Thoracic aorta (tissue), 2 donors: ENCODE measurements at regions not wholly inside any gene's neighbourhood (a gene's known extent, or its start where the extent isn't known, plus 50 kb on each side); places are given as distances from the start of the nearest gene placed in this dataset.

Source experiments
- ATAC-seq: fragments of 150-250 bp; one replicate; pipeline ENCODE4 v1.8.0; 2017; ENCODE audit warnings: low read depth; ENCODE audit not compliant: insufficient number of reproducible peaks, low FRiP score
- DNase-seq: peaks from one replicate; pipeline ENCODE4 v3.0.0-alpha.2; 2020; ENCODE audit warnings: low spot score
- H3K27ac ChIP-seq, 2 donors: fragments of 200-600 bp; sonication (generic); 1 replicate in 1 of 2; 2 replicates in 1 of 2; pipeline ENCODE4 v1.5.1; 2016; ENCODE audit warnings: mild to moderate bottlenecking in 2 of 2, moderate library complexity in 2 of 2
- H3K27me3 ChIP-seq: fragments of 200-600 bp; sonication (generic); replicated peaks from 2 replicates; pipeline ENCODE4 v1.6.0; 2016; ENCODE audit warnings: mild to moderate bottlenecking; ENCODE audit not compliant: insufficient read depth
- H3K36me3 ChIP-seq: fragments of 200-600 bp; sonication (generic); one replicate; pipeline ENCODE4 v1.5.1; 2016
- H3K4me1 ChIP-seq, 2 donors: fragments of 200-600 bp; sonication (generic); 1 replicate in 1 of 2; 2 replicates in 1 of 2; pipeline versions ENCODE4 v1.5.1 to v1.6.0; 2016; ENCODE audit warnings: low read depth in 2 of 2, mild to moderate bottlenecking in 1 of 2; ENCODE audit not compliant: control insufficient read depth in 1 of 2
- H3K4me3 ChIP-seq: fragments of 200-600 bp; sonication (generic); 2 replicates; pipeline ENCODE4 v1.5.1; 2016; ENCODE audit warnings: mild to moderate bottlenecking
- H3K9me3 ChIP-seq: fragments of 200-600 bp; sonication (generic); 2 replicates; pipeline ENCODE4 v1.5.1; 2016
- TF ChIP-seq, protein P1 (sequence below): fragments of 200-600 bp; sonication (generic); IDR thresholded peaks from one replicate; pipeline ENCODE4 v1.5.1; 2019; ENCODE audit warnings: antibody characterized with exemption

DNA sequence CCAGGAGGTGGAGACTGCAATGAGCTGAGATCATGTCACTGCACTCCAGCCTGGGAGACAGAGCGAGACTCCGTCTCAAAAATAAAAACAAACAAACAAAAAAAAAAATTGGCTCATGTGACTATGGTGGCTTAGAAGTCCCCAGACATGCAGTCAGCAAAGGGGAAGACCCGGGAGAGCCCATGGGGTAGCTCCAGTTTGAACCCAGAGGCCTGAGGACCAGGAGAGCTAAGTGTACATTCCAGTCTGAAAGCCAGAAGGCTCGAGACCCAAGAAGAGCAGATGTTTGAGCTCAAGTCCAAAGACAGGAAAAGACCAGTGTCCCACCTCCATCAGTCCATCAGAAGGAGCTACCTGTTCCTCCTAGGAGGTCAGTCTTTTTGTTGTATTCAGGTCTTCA is 175.2 kb downstream of the TSHZ3 start:
- Histone ChIP-seq H3K4me1 (no peaks in the 10 kb centered on the region), H3K27me3 (no peaks in the 10 kb centered on the region), H3K4me3 (no peak overlapping the region), H3K9me3 (no peaks in the 10 kb centered on the region), H3K36me3 (no peaks in the 10 kb centered on the region), H3K27ac (no peak overlapping the region)
- DNase-seq (no peak), ATAC-seq (no peak)
- TF ChIP-seq, protein P1, sequence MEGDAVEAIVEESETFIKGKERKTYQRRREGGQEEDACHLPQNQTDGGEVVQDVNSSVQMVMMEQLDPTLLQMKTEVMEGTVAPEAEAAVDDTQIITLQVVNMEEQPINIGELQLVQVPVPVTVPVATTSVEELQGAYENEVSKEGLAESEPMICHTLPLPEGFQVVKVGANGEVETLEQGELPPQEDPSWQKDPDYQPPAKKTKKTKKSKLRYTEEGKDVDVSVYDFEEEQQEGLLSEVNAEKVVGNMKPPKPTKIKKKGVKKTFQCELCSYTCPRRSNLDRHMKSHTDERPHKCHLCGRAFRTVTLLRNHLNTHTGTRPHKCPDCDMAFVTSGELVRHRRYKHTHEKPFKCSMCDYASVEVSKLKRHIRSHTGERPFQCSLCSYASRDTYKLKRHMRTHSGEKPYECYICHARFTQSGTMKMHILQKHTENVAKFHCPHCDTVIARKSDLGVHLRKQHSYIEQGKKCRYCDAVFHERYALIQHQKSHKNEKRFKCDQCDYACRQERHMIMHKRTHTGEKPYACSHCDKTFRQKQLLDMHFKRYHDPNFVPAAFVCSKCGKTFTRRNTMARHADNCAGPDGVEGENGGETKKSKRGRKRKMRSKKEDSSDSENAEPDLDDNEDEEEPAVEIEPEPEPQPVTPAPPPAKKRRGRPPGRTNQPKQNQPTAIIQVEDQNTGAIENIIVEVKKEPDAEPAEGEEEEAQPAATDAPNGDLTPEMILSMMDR = no peak

DNA sequence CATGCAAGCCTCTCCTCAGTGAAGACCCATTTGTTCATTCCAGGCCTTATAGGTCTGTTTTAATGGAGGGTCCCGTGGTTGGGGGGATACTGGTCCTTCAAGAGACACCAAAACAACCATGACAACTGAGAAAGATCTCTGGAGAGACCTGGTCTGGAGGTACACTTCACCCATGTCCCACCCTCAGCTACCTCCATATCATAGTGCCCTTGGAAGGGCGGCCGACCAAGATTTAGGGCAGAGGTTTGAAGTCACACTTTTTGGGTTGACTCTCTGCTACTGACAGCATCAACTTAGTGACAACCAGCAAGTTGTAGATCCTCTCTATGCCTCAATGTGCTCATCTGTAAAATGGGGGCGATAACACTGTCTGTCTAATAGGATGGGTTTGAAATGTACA is 177.3 kb downstream of the TSHZ3 start:
- Histone ChIP-seq H3K4me3 (no peak overlapping the region), H3K4me1 (no peaks in the 10 kb centered on the region), H3K36me3 (no peaks in the 10 kb centered on the region), H3K27ac (no peak overlapping the region), H3K27me3 (no peaks in the 10 kb centered on the region), H3K9me3 (no peaks in the 10 kb centered on the region)
- TF ChIP-seq, protein P1 = no peak
- ATAC-seq (no peak), DNase-seq (no peak)

DNA sequence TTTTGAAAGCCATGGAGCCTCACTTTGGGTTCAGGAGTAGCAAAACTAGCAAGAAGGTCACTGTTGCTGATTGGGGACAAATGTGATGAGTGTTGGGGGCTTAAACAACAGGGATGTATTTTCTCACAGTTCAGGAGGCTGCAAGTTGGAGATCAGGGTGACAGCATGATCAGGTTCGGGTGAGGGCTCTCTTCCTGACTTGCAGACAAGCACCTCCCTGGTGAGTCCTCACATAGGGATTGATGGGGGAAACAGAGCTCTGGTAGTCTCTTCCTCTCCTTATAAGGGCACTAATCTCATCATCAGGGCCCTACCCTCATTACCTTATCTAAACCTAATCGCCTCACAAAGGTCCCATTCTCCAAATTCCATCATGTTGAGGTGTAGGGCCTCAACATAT is 179.2 kb downstream of the TSHZ3 start:
- no peak for DNase-seq

DNA sequence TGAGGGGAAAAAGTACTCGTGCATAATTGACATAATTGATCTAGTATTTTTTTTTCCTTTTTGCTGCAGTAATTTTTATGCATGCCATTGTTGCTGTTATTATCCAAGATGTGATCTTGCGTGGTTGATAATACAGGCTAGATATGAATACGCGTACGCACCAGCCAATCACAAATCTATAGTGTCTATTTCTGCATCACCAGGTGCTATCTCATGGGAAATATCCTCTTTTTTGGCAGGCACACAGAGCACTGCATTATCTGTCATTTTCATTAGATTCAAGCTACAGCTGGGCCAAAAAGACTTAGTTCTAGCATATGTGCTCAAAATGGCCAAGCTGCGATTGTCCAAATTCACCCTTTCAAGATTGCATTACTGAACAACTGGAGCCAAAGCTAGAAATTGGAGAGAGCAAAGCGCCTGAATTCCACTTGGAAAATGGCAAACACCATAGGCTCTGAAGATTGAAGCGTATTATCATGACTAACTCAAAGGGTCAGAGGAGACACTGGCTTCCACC is 181.1 kb downstream of the TSHZ3 start:
- H3K36me3 ChIP-seq = no peaks in the 10 kb centered on the region
- no peak for ATAC-seq
- no peaks in the 10 kb centered on the region for H3K9me3 ChIP-seq
- no peak overlapping the region for H3K27ac ChIP-seq
- no peak for DNase-seq
- TF ChIP-seq, protein P1 = no peak
- H3K27me3 ChIP-seq = no peaks in the 10 kb centered on the region
- H3K4me1 ChIP-seq = no peaks in the 10 kb centered on the region
- H3K4me3 ChIP-seq = no peak overlapping the region

More for the DNA sequence above, 179.2 kb downstream of the TSHZ3 start:
- TF ChIP-seq, protein P1 = no peak
- Histone ChIP-seq H3K27me3 (no peaks in the 10 kb centered on the region), H3K4me3 (no peak overlapping the region), H3K36me3 (no peaks in the 10 kb centered on the region), H3K9me3 (no peaks in the 10 kb centered on the region), H3K4me1 (no peaks in the 10 kb centered on the region), H3K27ac (no peak overlapping the region)
- no peak for ATAC-seq

DNA sequence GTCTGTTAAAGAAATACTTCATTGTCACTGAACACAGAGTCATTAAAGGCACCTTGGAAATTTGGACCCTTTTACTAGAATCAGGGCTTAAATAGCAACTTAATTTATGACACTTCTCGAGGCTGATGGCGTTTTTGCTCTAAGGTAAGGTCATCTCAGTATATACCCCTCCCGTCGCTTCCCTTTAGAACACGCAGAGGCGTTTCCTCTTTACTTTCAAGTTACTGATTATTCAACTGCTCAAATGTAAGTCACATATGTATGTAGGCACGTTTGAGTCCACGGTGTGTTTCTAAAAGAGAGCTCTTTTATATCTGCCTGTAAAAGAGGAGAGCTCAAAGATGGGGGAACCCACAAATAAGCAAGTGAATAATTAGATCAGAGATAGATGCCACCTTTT is 181.5 kb downstream of the TSHZ3 start:
- ATAC-seq (no peak), DNase-seq (no peak)
- Histone ChIP-seq H3K36me3 (no peaks in the 10 kb centered on the region), H3K4me3 (no peak overlapping the region), H3K9me3 (no peaks in the 10 kb centered on the region), H3K27me3 (no peaks in the 10 kb centered on the region), H3K4me1 (no peaks in the 10 kb centered on the region), H3K27ac (no peak overlapping the region)
- TF ChIP-seq, protein P1 = no peak
